HepG2 (cell line): ENCODE measurements at regions not wholly inside any gene's neighbourhood (a gene's known extent, or its start where the extent isn't known, plus 50 kb on each side); places are given as distances from the start of the nearest gene placed in this dataset.

Experiments used
- ESRRA ChIP-seq: sonication (generic); formaldehyde crosslinking; IDR thresholded peaks from 2 replicates; pipeline ENCODE4 v1.5.1; 2020; ENCODE audit warnings: mild to moderate bottlenecking, low read depth, missing genetic modification reagents
- FOXK1 ChIP-seq: sonication (generic); formaldehyde crosslinking; IDR thresholded peaks from 2 replicates; pipeline ENCODE4 v1.4.0; 2020; ENCODE audit warnings: low read depth, missing genetic modification reagents, borderline replicate concordance
- NPAS2 ChIP-seq: sonication (generic); formaldehyde crosslinking; IDR thresholded peaks from 2 replicates; pipeline ENCODE4 v1.8.0; 2022; ENCODE audit warnings: mild to moderate bottlenecking, missing genetic modification reagents, borderline replicate concordance
- NR2C2 ChIP-seq: sonication (generic); formaldehyde crosslinking; IDR thresholded peaks from 2 replicates; pipeline ENCODE4 v1.4.0; 2020; ENCODE audit warnings: missing genetic modification reagents, mild to moderate bottlenecking, moderate library complexity, borderline replicate concordance
- POLR2A ChIP-seq, 2 experiments: IDR thresholded peaks; 2 replicates each; pipeline ENCODE4 v1.6.1; 2011; ENCODE audit warnings: low read depth in 2 of 2, low read length in 2 of 2, mild to moderate bottlenecking in 1 of 2, moderate library complexity in 1 of 2; ENCODE audit not compliant: insufficient read depth in 1 of 2
- PTBP1 ChIP-seq: fragments of 200-400 bp; formaldehyde crosslinking; IDR thresholded peaks from 2 replicates; pipeline ENCODE4 v1.6.1; 2018; ENCODE audit warnings: low read length, low read depth; ENCODE audit not compliant: poor library complexity, severe bottlenecking
- RCOR2 ChIP-seq: IDR thresholded peaks from 2 replicates; pipeline ENCODE4 v1.6.1; 2016; ENCODE audit warnings: missing biosample characterization, missing genetic modification reagents
- ZNF30 ChIP-seq: sonication (generic); formaldehyde crosslinking; IDR thresholded peaks from 2 replicates; pipeline ENCODE4 v1.5.0; 2020; ENCODE audit warnings: mild to moderate bottlenecking, missing genetic modification reagents
- ZNF556 ChIP-seq: sonication (generic); formaldehyde crosslinking; IDR thresholded peaks from 2 replicates; pipeline ENCODE4 v1.4.0; 2020; ENCODE audit warnings: mild to moderate bottlenecking, missing genetic modification reagents, borderline replicate concordance
- TF ChIP-seq, protein P1 (sequence below): sonication (generic); formaldehyde crosslinking; IDR thresholded peaks from 2 replicates; pipeline ENCODE4 v1.9.0; 2021; ENCODE audit warnings: missing genetic modification reagents, borderline replicate concordance
- TF ChIP-seq, protein P2 (sequence below): sonication (generic); formaldehyde crosslinking; IDR thresholded peaks from 2 replicates; pipeline ENCODE4 v1.5.0; 2020; ENCODE audit warnings: mild to moderate bottlenecking, missing genetic modification reagents, moderate library complexity

DNA sequence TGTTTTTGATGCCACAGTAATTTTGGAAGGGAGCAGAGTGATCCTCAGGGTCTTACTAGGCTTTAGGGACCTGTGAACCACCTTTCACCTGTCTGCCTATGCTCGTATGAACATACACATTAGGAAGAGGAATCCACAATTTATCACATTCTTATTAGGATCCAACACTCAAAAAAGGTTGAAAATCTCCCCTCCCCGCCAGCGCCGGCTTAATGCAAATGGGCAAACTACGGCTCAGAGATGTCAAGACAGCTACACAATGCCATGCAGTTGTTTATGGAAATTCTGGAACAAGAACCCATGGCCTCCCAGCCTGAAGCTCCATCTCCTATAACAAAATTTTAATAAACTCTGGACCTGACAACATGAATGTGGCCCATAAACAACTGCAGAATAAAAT lies 375.9 kb upstream of the ACVR2A start:
- TF ChIP-seq ZNF30 (CRISPR knock-in tag) (no peak), NPAS2 (no peak), NR2C2 (CRISPR knock-in tag) (no peak), FOXK1 (no peak), ESRRA (CRISPR knock-in tag) (no peak), PTBP1 (no peak), POLR2A (IDR thresholded peaks at IDR 0.05; ENCODE audit: insufficient read depth in 1 of 2, low read depth in 2 of 2, low read length in 2 of 2) (no peak), RCOR2 (CRISPR knock-in tag) (no peak), ZNF556 (CRISPR knock-in tag) (no peak)
- TF ChIP-seq, protein P1, sequence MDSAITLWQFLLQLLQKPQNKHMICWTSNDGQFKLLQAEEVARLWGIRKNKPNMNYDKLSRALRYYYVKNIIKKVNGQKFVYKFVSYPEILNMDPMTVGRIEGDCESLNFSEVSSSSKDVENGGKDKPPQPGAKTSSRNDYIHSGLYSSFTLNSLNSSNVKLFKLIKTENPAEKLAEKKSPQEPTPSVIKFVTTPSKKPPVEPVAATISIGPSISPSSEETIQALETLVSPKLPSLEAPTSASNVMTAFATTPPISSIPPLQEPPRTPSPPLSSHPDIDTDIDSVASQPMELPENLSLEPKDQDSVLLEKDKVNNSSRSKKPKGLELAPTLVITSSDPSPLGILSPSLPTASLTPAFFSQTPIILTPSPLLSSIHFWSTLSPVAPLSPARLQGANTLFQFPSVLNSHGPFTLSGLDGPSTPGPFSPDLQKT: no peak
- TF ChIP-seq, protein P2, sequence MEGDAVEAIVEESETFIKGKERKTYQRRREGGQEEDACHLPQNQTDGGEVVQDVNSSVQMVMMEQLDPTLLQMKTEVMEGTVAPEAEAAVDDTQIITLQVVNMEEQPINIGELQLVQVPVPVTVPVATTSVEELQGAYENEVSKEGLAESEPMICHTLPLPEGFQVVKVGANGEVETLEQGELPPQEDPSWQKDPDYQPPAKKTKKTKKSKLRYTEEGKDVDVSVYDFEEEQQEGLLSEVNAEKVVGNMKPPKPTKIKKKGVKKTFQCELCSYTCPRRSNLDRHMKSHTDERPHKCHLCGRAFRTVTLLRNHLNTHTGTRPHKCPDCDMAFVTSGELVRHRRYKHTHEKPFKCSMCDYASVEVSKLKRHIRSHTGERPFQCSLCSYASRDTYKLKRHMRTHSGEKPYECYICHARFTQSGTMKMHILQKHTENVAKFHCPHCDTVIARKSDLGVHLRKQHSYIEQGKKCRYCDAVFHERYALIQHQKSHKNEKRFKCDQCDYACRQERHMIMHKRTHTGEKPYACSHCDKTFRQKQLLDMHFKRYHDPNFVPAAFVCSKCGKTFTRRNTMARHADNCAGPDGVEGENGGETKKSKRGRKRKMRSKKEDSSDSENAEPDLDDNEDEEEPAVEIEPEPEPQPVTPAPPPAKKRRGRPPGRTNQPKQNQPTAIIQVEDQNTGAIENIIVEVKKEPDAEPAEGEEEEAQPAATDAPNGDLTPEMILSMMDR: no peak
